Calu3 (cell line): ENCODE measurements at regions not wholly inside any gene's neighbourhood (a gene's known extent, or its start where the extent isn't known, plus 50 kb on each side); places are given as distances from the start of the nearest gene placed in this dataset.

ENCODE experiments used
- BruUV-seq: library from RNA; stranded (reverse); fragments of 400-500 nt; replicated peaks from 2 replicates; lab custom pipeline; 2021; lab: Mats Ljungman, UMichigan
- CTCF ChIA-PET: fragments of 300-600 bp; sonication (Branson Sonifier 250); formaldehyde crosslinking; loops from one replicate; lab custom pipeline; 2022; ENCODE audit warnings: antibody characterized with exemption; lab: Charles Lee
- DNase-seq: peaks from one replicate; pipeline ENCODE4 v3.0.0; 2022
- H3K27ac Mint-ChIP-seq: one replicate; pipeline ENCODE4 v1.8.0; 2022; ENCODE audit warnings: mixed read lengths; ENCODE audit not compliant: unreplicated experiment
- H3K27me3 Mint-ChIP-seq: one replicate; pipeline ENCODE4 v1.8.0; 2022; ENCODE audit warnings: mixed read lengths; ENCODE audit not compliant: unreplicated experiment
- H3K36me3 Mint-ChIP-seq: one replicate; pipeline ENCODE4 v1.8.0; 2022; ENCODE audit warnings: mild to moderate bottlenecking, moderate library complexity, mixed read lengths; ENCODE audit not compliant: insufficient read depth, unreplicated experiment
- H3K4me1 Mint-ChIP-seq: one replicate; pipeline ENCODE4 v1.8.0; 2022; ENCODE audit warnings: mild to moderate bottlenecking, low read depth, mixed read lengths; ENCODE audit not compliant: unreplicated experiment
- H3K4me3 Mint-ChIP-seq: one replicate; pipeline ENCODE4 v1.8.0; 2022; ENCODE audit warnings: mild to moderate bottlenecking, low read depth, moderate library complexity, mixed read lengths; ENCODE audit not compliant: unreplicated experiment
- H3K9me3 Mint-ChIP-seq: one replicate; pipeline ENCODE4 v1.8.0; 2022; ENCODE audit warnings: low read depth, mixed read lengths; ENCODE audit not compliant: unreplicated experiment
- intact Hi-C: fragments of 100-400 bp; cut with micrococcal nuclease; formaldehyde crosslinking; loops from one replicate; pipeline ENCODE4 v1.10.0; 2022; ENCODE audit not compliant: unreplicated experiment
- TF ChIP-seq, protein P1 (sequence below): fragments of 200-600 bp; IDR thresholded peaks from one replicate; pipeline ENCODE4 v1.8.0; 2022; ENCODE audit warnings: antibody characterized with exemption; ENCODE audit not compliant: unreplicated experiment

DNA sequence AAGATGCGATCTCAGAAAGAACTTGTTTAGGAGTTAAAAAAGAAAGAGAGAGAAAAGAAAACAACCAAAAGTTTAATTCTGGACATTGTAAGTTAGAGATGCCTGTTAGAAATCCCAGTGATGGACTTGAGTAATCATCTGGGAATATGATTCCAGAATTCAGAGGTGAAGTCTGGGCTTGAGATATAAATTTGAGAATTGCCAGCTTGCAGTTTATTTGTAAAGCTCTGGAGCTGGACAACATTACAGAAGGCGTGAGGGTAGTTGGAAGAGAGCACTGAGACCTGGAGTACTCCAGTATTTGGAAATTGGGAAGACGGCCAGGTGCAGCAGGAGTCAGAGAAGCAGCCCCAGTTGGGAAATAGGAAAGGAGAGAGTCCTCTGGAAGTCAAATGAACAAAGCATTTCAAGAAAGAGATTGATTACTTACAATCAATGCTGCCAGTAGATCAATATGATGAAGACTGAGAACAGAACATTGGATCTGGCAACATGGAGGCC, 128.8 kb upstream of the ARHGAP28 start:
- CTCF ChIA-PET, result no interaction called here
- intact Hi-C loops, result no loop called here
- H3K27me3 Mint-ChIP-seq, result no peaks in the 10 kb centered on the region

DNA sequence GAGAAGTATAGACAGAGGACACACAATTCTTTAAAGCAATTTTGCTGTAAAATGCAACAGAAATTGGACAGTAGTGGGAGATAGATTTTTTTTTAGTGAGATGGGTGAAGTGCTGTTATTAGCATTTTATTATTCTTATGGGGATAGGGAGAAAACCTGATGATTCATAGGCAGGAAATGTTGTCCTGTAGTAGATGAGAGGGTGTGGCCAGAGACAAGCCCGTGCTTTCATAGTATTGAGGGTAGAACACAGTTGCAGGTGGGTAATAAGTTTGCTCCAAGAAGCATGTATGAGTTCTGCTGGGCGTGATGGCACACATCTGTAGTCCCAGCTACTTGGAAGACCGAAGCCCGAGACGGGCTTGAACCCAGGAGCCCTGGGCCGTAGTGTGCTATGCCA, 128.3 kb upstream of the ARHGAP28 start:
- TF ChIP-seq, protein P1, sequence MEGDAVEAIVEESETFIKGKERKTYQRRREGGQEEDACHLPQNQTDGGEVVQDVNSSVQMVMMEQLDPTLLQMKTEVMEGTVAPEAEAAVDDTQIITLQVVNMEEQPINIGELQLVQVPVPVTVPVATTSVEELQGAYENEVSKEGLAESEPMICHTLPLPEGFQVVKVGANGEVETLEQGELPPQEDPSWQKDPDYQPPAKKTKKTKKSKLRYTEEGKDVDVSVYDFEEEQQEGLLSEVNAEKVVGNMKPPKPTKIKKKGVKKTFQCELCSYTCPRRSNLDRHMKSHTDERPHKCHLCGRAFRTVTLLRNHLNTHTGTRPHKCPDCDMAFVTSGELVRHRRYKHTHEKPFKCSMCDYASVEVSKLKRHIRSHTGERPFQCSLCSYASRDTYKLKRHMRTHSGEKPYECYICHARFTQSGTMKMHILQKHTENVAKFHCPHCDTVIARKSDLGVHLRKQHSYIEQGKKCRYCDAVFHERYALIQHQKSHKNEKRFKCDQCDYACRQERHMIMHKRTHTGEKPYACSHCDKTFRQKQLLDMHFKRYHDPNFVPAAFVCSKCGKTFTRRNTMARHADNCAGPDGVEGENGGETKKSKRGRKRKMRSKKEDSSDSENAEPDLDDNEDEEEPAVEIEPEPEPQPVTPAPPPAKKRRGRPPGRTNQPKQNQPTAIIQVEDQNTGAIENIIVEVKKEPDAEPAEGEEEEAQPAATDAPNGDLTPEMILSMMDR, result no peak
- no peak for DNase-seq
- H3K36me3 Mint-ChIP-seq, result no peaks in the 10 kb centered on the region
- H3K9me3 Mint-ChIP-seq, result no peaks in the 10 kb centered on the region
- intact Hi-C loops, result no loop called here
- H3K4me1 Mint-ChIP-seq, result no peaks in the 10 kb centered on the region
- no peak overlapping the region for H3K27ac Mint-ChIP-seq
- no TSS peak for BruUV-seq
- CTCF ChIA-PET, result no interaction called here
- no peaks in the 10 kb centered on the region for H3K27me3 Mint-ChIP-seq
- H3K4me3 Mint-ChIP-seq, result no peak overlapping the region

More for the DNA sequence above, 128.8 kb upstream of the ARHGAP28 start:
- Mint-ChIP-seq H3K36me3 (no peaks in the 10 kb centered on the region), H3K27ac (no peak overlapping the region), H3K4me1 (no peaks in the 10 kb centered on the region), H3K4me3 (no peak overlapping the region), H3K9me3 (no peaks in the 10 kb centered on the region)
- no peak for DNase-seq
- TF ChIP-seq, protein P1, result no peak
- no TSS peak for BruUV-seq

DNA sequence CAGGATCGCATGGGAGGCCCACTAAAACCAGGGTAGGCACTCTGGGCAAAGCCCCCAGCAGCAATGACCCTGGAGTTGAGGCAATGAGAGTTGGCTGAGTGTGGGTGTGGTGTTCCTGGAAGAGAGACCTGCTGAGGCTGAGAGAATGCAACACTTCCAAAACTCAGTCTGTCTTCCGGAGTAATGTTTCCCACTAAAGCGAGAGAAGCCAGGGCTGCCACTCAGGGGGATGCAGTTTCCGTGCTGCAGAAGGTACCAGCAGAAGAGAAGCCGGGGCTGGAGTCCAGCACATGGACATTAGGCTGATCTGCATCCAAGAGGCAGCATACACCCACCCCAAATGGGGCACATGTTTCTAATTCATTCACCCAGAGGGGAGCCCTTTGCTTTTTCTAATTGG, 127.2 kb upstream of the ARHGAP28 start:
- no peak for DNase-seq
- no peak overlapping the region for H3K27ac Mint-ChIP-seq
- CTCF ChIA-PET, result no interaction called here
- no TSS peak for BruUV-seq
- H3K9me3 Mint-ChIP-seq, result no peaks in the 10 kb centered on the region
- TF ChIP-seq, protein P1, result no peak
- H3K4me1 Mint-ChIP-seq, result no peaks in the 10 kb centered on the region
- intact Hi-C loops, result no loop called here
- H3K4me3 Mint-ChIP-seq, result no peak overlapping the region
- no peaks in the 10 kb centered on the region for H3K36me3 Mint-ChIP-seq
- no peaks in the 10 kb centered on the region for H3K27me3 Mint-ChIP-seq

DNA sequence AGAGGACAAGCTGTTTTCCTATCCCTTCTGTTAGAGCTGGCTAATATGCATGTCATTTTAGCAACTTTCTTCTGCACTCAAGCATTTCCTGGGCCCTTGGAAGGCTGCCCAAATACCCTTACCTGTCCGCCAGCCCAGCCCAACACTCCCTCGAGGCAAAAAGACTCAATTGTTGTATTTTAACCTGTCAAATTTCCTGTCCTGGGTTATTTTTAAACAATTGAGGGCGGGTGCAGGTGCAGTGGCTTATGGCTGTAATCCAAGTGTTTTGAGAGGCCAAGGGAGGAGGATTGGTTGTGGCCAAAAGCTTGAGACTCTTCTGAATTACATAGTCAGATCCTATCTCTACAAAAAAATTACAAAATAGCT, 125.0 kb upstream of the ARHGAP28 start:
- Mint-ChIP-seq H3K4me1 (no peaks in the 10 kb centered on the region), H3K27ac (no peak overlapping the region)
- intact Hi-C loops, result no loop called here

More for the DNA sequence above, 125.0 kb upstream of the ARHGAP28 start:
- Mint-ChIP-seq H3K27me3 (no peaks in the 10 kb centered on the region), H3K36me3 (no peaks in the 10 kb centered on the region), H3K4me3 (no peak overlapping the region), H3K9me3 (peaks cover 3% of the 10 kb centered on the region)
- TF ChIP-seq, protein P1, result no peak
- peak; percentile 61 for DNase-seq
- BruUV-seq, result no TSS peak
- CTCF ChIA-PET, result no interaction called here
